ENCODE measurements at regions not wholly inside any gene's neighbourhood (a gene's known extent, or its start where the extent isn't known, plus 50 kb on each side); places are given as distances from the start of the nearest gene placed in this dataset.

DNA sequence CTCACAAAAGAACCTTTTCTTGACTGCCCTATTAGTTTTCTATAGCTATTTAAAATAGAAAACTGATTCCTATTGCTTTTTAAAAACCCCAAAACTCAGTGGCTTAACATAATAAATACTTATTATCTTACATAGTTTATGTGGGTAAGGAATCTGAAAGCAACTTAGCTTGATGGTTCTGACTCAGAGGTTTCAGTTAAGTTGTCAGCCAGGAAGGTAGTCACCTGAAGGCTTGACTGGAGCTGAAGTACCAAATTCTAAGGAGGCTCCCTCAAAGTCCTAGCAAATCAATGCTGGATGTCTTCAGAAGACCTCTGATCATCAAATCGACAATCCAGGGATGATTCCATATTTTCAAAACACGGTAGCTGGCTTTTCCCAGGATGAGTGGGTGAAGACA lies 546.6 kb upstream of the CDH2 start:
- peaks cover 6% of the 10 kb centered on the region for H3K36me3 Mint-ChIP-seq (ENCODE audit: insufficient read depth, unreplicated experiment)
- CTCF ChIA-PET: interaction anchor here (0.6 kb wide), 1 partner anchor 231 kb away, joined by 3 read pairs; no protein-coding TSS in a partner anchor
- BruUV-seq (replicated peaks): no TSS peak
- no peaks in the 10 kb centered on the region for H3K9me3 Mint-ChIP-seq (ENCODE audit: unreplicated experiment)
- no peak overlapping the region for H3K4me3 Mint-ChIP-seq (ENCODE audit: unreplicated experiment)
- intact Hi-C loops (cut with micrococcal nuclease): no loop called here
- H3K4me1 Mint-ChIP-seq (ENCODE audit: insufficient read depth, unreplicated experiment): peaks cover 4% of the 10 kb centered on the region
- TF ChIP-seq, protein P1, sequence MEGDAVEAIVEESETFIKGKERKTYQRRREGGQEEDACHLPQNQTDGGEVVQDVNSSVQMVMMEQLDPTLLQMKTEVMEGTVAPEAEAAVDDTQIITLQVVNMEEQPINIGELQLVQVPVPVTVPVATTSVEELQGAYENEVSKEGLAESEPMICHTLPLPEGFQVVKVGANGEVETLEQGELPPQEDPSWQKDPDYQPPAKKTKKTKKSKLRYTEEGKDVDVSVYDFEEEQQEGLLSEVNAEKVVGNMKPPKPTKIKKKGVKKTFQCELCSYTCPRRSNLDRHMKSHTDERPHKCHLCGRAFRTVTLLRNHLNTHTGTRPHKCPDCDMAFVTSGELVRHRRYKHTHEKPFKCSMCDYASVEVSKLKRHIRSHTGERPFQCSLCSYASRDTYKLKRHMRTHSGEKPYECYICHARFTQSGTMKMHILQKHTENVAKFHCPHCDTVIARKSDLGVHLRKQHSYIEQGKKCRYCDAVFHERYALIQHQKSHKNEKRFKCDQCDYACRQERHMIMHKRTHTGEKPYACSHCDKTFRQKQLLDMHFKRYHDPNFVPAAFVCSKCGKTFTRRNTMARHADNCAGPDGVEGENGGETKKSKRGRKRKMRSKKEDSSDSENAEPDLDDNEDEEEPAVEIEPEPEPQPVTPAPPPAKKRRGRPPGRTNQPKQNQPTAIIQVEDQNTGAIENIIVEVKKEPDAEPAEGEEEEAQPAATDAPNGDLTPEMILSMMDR (IDR thresholded peaks at IDR 0.05; ENCODE audit: unreplicated experiment): no peak
- no peaks in the 10 kb centered on the region for H3K27me3 Mint-ChIP-seq (ENCODE audit: insufficient read depth, unreplicated experiment)
- POLR2A ChIA-PET: no interaction called here
- no peak overlapping the region for H3K27ac Mint-ChIP-seq (ENCODE audit: low read depth, unreplicated experiment)
- no peak for DNase-seq (ENCODE audit: unreplicated experiment)

DNA sequence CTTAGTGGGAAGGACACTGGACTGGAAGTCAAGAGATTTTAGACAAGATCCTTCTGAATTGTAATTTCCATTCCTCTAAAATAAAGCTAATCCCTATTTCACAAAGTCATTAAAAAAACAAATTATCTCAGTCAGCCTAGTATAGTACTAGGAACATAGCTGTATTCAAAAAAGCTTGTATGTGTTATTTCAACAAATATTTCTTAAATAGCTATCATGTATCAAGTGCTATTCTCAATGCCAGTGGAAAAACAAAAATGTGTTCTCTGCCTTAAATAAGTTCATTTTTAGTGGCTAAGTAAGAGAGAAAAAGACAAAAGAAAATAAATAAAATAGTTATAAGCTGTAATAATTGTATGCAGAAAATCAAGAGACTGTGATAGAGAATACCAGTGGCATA lies 541.8 kb upstream of the CDH2 start:
- Mint-ChIP-seq H3K27me3 (ENCODE audit: insufficient read depth, unreplicated experiment) (no peaks in the 10 kb centered on the region), H3K27ac (ENCODE audit: low read depth, unreplicated experiment) (no peak overlapping the region), H3K9me3 (ENCODE audit: unreplicated experiment) (no peaks in the 10 kb centered on the region), H3K36me3 (ENCODE audit: insufficient read depth, unreplicated experiment) (no peaks in the 10 kb centered on the region), H3K4me3 (ENCODE audit: unreplicated experiment) (no peak overlapping the region), H3K4me1 (ENCODE audit: insufficient read depth, unreplicated experiment) (no peaks in the 10 kb centered on the region)
- no peak for DNase-seq (ENCODE audit: unreplicated experiment)
- ChIA-PET CTCF (interaction anchor here (0.7 kb wide), 2 partner anchors 12 to 14 kb away, joined by 3 read pairs; no protein-coding TSS in a partner anchor), POLR2A (no interaction called here)
- TF ChIP-seq, protein P1 (IDR thresholded peaks at IDR 0.05; ENCODE audit: unreplicated experiment): no peak
- BruUV-seq (replicated peaks): no TSS peak
- intact Hi-C loops (cut with micrococcal nuclease): no loop called here

DNA sequence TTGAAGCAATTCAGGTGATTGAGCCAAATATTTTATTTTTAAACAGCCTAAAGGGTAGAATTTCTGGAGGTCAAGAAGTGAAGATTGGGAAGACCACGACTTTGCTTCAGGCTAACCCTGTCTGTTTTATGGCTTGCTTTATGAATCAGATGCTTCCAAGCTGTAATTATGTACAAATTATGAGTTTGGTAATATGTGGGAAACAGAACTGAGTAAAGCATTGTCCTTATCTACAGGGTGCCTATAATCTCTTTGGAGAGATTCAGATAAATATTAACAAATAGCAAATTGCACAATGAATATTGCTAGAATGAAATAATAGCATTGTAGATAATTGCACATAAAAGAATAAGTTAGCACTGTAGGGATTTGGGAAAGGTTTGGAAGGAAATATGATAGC lies 539.4 kb upstream of the CDH2 start:
- DNase-seq (ENCODE audit: unreplicated experiment): no peak
- BruUV-seq (replicated peaks): no TSS peak
- Mint-ChIP-seq H3K27me3 (ENCODE audit: insufficient read depth, unreplicated experiment) (no peaks in the 10 kb centered on the region), H3K27ac (ENCODE audit: low read depth, unreplicated experiment) (no peak overlapping the region), H3K36me3 (ENCODE audit: insufficient read depth, unreplicated experiment) (no peaks in the 10 kb centered on the region), H3K4me1 (ENCODE audit: insufficient read depth, unreplicated experiment) (no peaks in the 10 kb centered on the region), H3K4me3 (ENCODE audit: unreplicated experiment) (no peak overlapping the region), H3K9me3 (ENCODE audit: unreplicated experiment) (no peaks in the 10 kb centered on the region)
- CTCF ChIA-PET: no interaction called here
- intact Hi-C loops (cut with micrococcal nuclease): no loop called here
- TF ChIP-seq, protein P1 (IDR thresholded peaks at IDR 0.05; ENCODE audit: unreplicated experiment): no peak
- POLR2A ChIA-PET: no interaction called here

DNA sequence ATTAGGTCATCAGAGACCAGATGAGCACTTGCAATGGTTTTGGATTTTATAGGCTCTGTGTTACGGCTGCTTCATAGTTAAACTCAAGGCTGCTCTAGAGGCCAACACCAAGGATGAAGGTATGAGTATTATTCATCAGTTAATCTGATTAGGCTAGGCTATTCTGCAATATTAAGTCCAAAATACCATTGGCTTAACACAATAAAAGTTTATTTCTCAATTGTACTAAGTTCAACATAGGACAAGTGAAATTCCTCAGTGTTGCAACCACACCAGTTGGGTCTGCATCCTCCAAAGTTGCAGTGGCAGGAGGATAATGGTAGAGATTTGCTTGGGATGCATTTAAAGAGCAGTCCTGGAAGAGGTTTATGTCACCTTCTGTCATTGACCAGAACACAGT lies 538.3 kb upstream of the CDH2 start:
- ChIA-PET POLR2A (no interaction called here), CTCF (no interaction called here)
- TF ChIP-seq, protein P1 (IDR thresholded peaks at IDR 0.05; ENCODE audit: unreplicated experiment): no peak
- no peak for DNase-seq (ENCODE audit: unreplicated experiment)
- Mint-ChIP-seq H3K27ac (ENCODE audit: low read depth, unreplicated experiment) (no peak overlapping the region), H3K9me3 (ENCODE audit: unreplicated experiment) (no peaks in the 10 kb centered on the region), H3K36me3 (ENCODE audit: insufficient read depth, unreplicated experiment) (no peaks in the 10 kb centered on the region), H3K4me3 (ENCODE audit: unreplicated experiment) (no peak overlapping the region), H3K4me1 (ENCODE audit: insufficient read depth, unreplicated experiment) (no peaks in the 10 kb centered on the region), H3K27me3 (ENCODE audit: insufficient read depth, unreplicated experiment) (no peaks in the 10 kb centered on the region)
- no TSS peak for BruUV-seq (replicated peaks)
- intact Hi-C loops (cut with micrococcal nuclease): no loop called here

All from MCF 10A (cell line).